IPS-18c (cell line): ENCODE measurements at regions not wholly inside any gene's neighbourhood (a gene's known extent, or its start where the extent isn't known, plus 50 kb on each side); places are given as distances from the start of the nearest gene placed in this dataset.

Experiments used
- H3K4me3 ChIP-seq: 2 replicates; pipeline ENCODE4 v1.7.0; 2013; ENCODE audit warnings: low read depth, mild to moderate bottlenecking, low read length, moderate library complexity; ENCODE audit not compliant: insufficient read depth
- H3K9me3 ChIP-seq: one replicate; pipeline ENCODE4 v1.6.1; 2013; ENCODE audit warnings: mild to moderate bottlenecking, low read length, moderate library complexity; ENCODE audit not compliant: control insufficient read depth, insufficient read depth

GRCh38 chr13:84230568-84230967, 348.3 kb upstream of the SLITRK1 start:
- no peaks in the 10 kb centered on the region for H3K9me3 ChIP-seq
- no peak overlapping the region for H3K4me3 ChIP-seq

GRCh38 chr13:84211048-84211447, 328.8 kb upstream of the SLITRK1 start:
- no peak overlapping the region for H3K4me3 ChIP-seq
- no peaks in the 10 kb centered on the region for H3K9me3 ChIP-seq

DNA sequence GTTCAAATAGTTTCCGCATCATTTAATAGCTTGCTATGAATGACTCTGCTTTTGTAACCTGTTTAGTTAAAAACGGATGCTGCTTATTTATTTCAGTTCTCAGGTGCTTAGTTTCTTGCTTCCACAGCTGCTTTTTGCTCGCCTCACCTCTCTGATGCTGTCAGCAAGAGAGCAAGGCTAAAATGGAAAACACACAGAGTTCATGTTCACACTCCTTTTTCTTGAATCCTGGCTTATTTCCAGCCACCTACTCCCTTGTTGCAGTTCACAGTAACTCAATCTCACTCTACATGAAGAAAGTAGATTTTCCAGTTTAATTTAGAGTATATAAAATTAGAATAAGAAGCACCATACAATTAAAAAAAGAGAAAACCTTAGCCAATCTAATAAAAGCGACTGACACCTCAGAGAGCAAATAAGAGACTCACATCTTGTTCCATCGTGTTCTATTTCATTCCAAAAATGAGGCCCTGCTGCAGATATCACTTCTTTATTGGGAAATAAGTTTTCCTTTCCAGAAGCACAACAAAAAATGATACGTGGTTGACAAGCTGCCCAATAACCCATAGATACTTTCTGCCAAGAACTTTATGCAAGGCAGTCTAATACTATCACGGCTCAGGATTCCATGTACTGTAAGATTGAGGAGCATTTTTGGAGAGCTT, 326.1 kb upstream of the SLITRK1 start:
- H3K4me3 ChIP-seq: no peak overlapping the region
- no peaks in the 10 kb centered on the region for H3K9me3 ChIP-seq

GRCh38 chr13:84207509-84207908, 325.2 kb upstream of the SLITRK1 start:
- no peaks in the 10 kb centered on the region for H3K9me3 ChIP-seq
- H3K4me3 ChIP-seq: no peak overlapping the region

DNA sequence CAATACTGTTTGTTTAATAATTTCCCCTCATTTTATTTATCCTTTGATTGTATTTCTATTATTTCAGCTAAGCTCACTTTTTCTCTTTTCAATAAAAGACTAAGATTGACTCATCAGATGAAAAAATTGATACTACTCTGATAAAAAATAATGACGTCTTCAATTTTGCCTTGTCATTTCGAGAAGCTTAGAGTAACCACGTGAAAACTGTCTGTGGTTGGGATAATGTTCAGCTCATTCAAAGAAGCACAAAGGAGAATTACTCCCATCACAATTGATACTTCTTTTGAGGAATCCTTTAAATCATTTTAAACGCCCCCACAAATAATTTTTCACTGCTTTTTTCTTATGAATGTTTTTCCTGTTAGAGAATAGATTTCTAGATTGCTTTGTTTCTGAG, 318.7 kb upstream of the SLITRK1 start:
- H3K9me3 ChIP-seq: no peaks in the 10 kb centered on the region
- no peak overlapping the region for H3K4me3 ChIP-seq

- Histone ChIP-seq H3K9me3 (no peaks in the 10 kb centered on the region), H3K4me3 (no peak overlapping the region)
Measured at GRCh38 chr13:84192125-84192524, 309.9 kb upstream of the SLITRK1 start.

- Histone ChIP-seq H3K4me3 (no peak overlapping the region), H3K9me3 (no peaks in the 10 kb centered on the region)
Measured at GRCh38 chr13:84191139-84191538, 308.9 kb upstream of the SLITRK1 start.

DNA sequence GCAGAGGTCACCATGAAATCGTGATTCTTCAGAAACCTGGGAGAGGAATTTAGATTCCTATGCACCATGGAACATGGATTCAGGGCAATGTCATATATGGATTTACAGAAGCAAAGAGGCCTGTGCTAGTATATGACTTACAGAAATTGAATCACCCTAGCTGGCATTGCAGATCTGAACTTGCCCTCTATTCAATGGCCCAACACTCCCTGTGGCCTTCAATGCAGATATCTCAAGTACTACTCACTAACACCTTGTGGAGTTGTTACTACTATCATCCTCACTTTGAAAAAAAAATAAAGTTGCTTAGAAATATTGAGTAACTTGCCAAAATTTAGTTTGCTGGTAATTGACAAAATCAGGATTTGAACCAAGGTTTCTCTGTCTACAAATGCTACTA, 305.4 kb upstream of the SLITRK1 start:
- no peak overlapping the region for H3K4me3 ChIP-seq
- no peaks in the 10 kb centered on the region for H3K9me3 ChIP-seq

GRCh38 chr13:84139561-84140158, 257.4 kb upstream of the SLITRK1 start:
- Histone ChIP-seq H3K9me3 (no peaks in the 10 kb centered on the region), H3K4me3 (no peak overlapping the region)

DNA sequence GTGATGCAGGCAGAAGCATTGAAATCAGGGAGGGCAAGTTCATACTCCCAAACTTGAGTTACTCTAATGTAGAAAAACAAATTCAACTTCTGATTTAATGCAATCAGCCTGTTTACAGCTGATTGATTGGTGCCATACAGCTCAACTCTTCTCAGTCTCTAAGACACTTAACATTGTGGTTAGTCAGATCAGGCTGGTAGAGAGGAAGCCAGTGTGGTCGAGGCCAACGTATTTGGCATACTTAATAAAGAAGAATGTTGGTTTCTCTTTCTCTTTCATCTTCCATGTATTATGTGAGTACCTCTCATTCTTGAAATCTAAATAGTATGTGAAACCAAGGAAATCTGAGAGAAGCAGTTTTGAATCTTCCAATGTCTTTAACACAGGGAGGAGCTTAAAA, 255.0 kb upstream of the SLITRK1 start:
- Histone ChIP-seq H3K9me3 (no peaks in the 10 kb centered on the region), H3K4me3 (no peak overlapping the region)

- no peaks in the 10 kb centered on the region for H3K9me3 ChIP-seq
- no peak overlapping the region for H3K4me3 ChIP-seq
Measured at GRCh38 chr13:84136582-84136981, 254.3 kb upstream of the SLITRK1 start.

GRCh38 chr13:84132491-84132890, 250.2 kb upstream of the SLITRK1 start:
- H3K9me3 ChIP-seq: no peaks in the 10 kb centered on the region
- no peak overlapping the region for H3K4me3 ChIP-seq

- Histone ChIP-seq H3K4me3 (no peak overlapping the region), H3K9me3 (no peaks in the 10 kb centered on the region)
Measured at GRCh38 chr13:84131249-84131648, 249.0 kb upstream of the SLITRK1 start.

- no peaks in the 10 kb centered on the region for H3K9me3 ChIP-seq
Measured at GRCh38 chr13:84130495-84131114, 248.3 kb upstream of the SLITRK1 start.

GRCh38 chr13:84129966-84130365, 247.7 kb upstream of the SLITRK1 start:
- Histone ChIP-seq H3K4me3 (no peak overlapping the region), H3K9me3 (no peaks in the 10 kb centered on the region)

More at GRCh38 chr13:84130495-84131114, 248.3 kb upstream of the SLITRK1 start:
- no peak overlapping the region for H3K4me3 ChIP-seq

DNA sequence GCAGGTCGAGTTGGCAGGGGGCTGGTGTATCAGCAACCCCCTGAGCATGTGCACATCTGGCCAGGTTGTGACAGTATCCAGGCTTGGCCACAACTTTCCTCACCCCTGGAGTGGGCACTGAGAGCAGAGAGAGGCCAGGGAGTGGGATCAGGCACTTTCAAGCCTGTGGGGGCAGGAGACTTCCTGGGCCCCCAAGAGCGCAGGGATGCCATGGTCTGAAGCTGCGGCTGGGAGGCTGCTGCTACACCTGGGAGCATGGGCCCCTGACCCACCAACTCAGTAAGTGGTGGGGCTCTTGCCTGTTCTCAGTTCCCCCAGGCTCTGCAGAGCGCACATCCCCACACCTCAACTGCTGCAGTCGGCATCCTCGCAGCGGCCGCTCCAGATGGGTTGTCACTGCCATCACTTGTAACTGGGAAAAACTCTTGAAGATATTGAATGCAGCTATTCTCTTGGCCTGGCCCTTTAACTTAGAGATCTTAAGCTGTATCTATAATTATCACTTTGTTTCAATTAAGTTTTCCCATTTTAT, 245.4 kb upstream of the SLITRK1 start:
- H3K4me3 ChIP-seq: no peak overlapping the region
- no peaks in the 10 kb centered on the region for H3K9me3 ChIP-seq

DNA sequence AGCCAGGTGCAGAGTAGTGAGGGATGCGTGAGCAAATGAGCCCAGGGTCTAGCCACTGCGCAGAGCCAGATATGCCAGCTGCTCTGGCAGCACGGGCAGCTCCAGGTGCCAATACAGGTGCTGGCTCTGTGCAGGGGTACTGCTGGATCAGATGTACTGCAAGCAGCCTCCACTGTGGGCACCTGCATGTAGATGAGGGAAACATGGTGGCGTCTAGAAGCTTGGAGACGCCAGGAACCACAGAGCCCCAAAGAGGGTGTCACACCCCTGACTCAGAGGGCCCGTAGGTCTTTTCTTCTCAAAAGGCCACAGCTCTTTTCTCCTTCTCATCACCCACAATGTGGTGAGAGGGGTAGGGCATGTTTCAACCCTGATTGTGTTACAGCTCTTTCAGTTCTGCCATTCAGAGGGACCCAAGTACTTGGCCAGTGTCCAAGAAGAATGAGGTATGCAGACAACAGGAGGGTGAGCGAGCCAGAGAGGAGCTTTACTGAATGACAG, 244.4 kb upstream of the SLITRK1 start:
- no peak overlapping the region for H3K4me3 ChIP-seq
- H3K9me3 ChIP-seq: no peaks in the 10 kb centered on the region

DNA sequence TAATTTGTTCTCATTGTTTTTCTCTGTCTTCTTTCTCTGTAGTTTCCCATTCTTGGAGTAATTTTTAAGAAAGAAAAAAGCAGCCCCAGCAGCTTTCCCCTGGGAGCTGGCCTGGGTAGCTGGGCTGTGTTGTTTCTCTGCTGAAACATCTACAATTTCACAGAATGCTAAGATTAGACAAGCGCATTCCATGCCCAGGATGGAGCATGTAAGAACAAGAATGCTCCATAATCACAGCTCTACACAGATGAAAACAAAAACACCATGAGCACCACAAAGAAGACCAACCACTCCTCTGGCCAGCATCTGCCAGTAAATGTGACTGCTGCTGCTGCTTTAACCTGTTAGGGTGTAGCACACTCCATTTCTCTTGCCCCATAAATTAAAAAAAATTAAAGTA, 239.2 kb upstream of the SLITRK1 start:
- Histone ChIP-seq H3K4me3 (no peak overlapping the region), H3K9me3 (no peaks in the 10 kb centered on the region)
